Testis (tissue), 2 donors: ENCODE measurements at regions not wholly inside any gene's neighbourhood (a gene's known extent, or its start where the extent isn't known, plus 50 kb on each side); places are given as distances from the start of the nearest gene placed in this dataset.

ENCODE experiments used
- DNase-seq: peaks from one replicate; pipeline ENCODE4 v3.0.0-alpha.2; 2019
- H3K27ac ChIP-seq, 2 donors: fragments of 200-600 bp; sonication (generic); one replicate each; pipeline ENCODE4 v1.5.1; 2019
- H3K27me3 ChIP-seq: fragments of 200-600 bp; sonication (generic); one replicate; pipeline ENCODE4 v1.5.1; 2019
- H3K36me3 ChIP-seq: fragments of 200-600 bp; sonication (generic); one replicate; pipeline ENCODE4 v1.5.1; 2017; ENCODE audit warnings: low read depth; ENCODE audit errors: missing control alignments
- H3K4me1 ChIP-seq: fragments of 200-600 bp; sonication (generic); one replicate; pipeline ENCODE4 v1.5.1; 2019
- H3K4me3 ChIP-seq, 2 donors: fragments of 200-600 bp; sonication (generic); one replicate each; pipeline ENCODE4 v1.5.1; 2017 to 2019
- H3K9me3 ChIP-seq: fragments of 200-600 bp; sonication (generic); one replicate; pipeline ENCODE4 v1.5.1; 2017
- CTCF ChIP-seq, 3 experiments: fragments of 450-650 bp in 2 of 3; fragments of 200-600 bp in 1 of 3; sonication (generic) in 1 of 3; IDR thresholded peaks; one replicate each; pipeline ENCODE4 v1.5.1; 2016 to 2019; ENCODE audit warnings: antibody characterized with exemption in 3 of 3, mild to moderate bottlenecking in 2 of 3, moderate library complexity in 1 of 3
- POLR2A ChIP-seq: fragments of 450-650 bp; IDR thresholded peaks from one replicate; pipeline ENCODE4 v1.6.1; 2017; ENCODE audit warnings: antibody characterized with exemption, mild to moderate bottlenecking, moderate library complexity
- WGBS, 2 donors: methylation state at CpG; one replicate each; pipeline ENCODE4 v1.1.5; 2018; 5-methylcytosine and 5-hydroxymethylcytosine counted together
- intact Hi-C: fragments of 100-400 bp; cut with DNase I; formaldehyde crosslinking; loops from one replicate; pipeline ENCODE4 v1.15.1; 2023; ENCODE audit warnings: low total_unique reads

DNA sequence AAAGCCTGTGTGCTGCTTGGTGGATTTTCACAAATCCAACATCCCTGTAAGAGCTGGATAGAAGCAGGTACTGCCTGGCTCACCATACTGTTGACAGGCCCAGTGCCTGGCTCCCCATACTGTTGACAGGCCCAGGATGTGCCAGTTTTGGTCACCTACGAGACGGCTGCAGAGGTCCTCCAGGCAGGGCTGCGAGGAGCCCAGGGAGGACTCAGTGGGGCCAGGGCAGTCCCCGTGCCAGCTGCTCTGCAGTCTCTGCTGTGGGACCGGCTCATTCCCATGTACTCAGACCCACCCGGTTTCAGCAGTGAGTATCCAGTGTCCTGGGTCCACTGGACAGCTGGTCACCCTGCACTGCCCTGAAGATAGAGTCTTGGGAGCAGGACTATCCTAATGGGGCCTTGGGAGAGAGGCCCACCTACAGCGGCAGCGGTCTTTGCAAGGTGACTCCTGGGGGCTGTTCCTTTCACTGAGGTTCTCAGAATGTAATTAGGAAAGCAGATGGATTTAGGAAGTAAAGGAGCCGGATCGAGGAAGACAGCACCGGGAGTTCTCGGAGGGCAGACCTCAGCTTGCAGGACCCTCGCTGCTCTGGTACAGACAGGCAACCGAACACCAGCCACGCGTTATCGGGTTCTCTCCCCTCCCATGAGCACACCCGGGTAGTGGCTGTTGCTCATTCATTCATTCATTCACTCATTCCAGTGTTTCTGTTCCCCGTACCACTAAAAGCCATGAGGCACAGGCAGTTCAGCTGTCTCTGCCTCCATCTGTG, 106.1 kb downstream of the CTTN start:
- Histone ChIP-seq H3K4me3 (no peak overlapping the region), H3K27me3 (no peaks in the 10 kb centered on the region), H3K36me3 (no peaks in the 10 kb centered on the region), H3K4me1 (no peaks in the 10 kb centered on the region), H3K27ac (no peak overlapping the region), H3K9me3 (no peaks in the 10 kb centered on the region)
- no peak for TF ChIP-seq POLR2A
- no peak for TF ChIP-seq CTCF (IDR thresholded peaks at IDR 0.05)
- intact Hi-C loops: no loop called here
- 92 to 94% methylated on average over 15 to 18 of the region's 19 CpGs for WGBS, 2 donors
- no peak for DNase-seq

DNA sequence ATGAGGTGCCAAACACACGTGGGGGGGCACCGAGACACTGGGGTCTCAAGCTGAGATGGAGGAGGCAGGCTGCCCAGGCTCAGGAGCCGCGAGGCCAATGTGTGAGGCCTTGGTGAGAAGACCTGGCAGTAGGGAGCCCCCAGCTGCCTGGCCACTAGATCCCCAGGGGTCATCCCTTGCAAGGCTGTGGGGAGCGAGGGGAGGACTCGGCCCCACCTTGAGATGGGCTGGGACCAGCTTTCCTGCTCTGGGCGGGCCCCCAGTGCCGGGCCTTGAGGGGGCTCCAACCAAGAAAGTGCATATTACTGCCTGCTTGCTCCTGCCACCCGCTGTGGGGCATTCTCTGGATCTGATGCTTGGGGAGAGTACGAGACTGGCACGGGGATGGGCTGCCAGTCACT, 107.0 kb downstream of the CTTN start:
- DNase-seq: no peak
- 53 to 77% methylated on average over 3 to 11 of the region's 11 CpGs for WGBS, 2 donors
- Histone ChIP-seq H3K4me1 (no peaks in the 10 kb centered on the region), H3K27ac (no peak overlapping the region), H3K9me3 (no peaks in the 10 kb centered on the region), H3K27me3 (no peaks in the 10 kb centered on the region), H3K4me3 (no peak overlapping the region), H3K36me3 (no peaks in the 10 kb centered on the region)
- intact Hi-C loops: no loop called here
- TF ChIP-seq CTCF (IDR thresholded peaks at IDR 0.05) (no peak), POLR2A (no peak)

- Histone ChIP-seq H3K27ac (no peak overlapping the region), H3K27me3 (no peaks in the 10 kb centered on the region), H3K9me3 (no peaks in the 10 kb centered on the region), H3K4me1 (no peaks in the 10 kb centered on the region), H3K4me3 (no peak overlapping the region), H3K36me3 (no peaks in the 10 kb centered on the region)
- no peak for DNase-seq
- WGBS, 2 donors: 66 to 74% methylated on average over 10 to 13 of the region's 15 CpGs
- TF ChIP-seq POLR2A (no peak), CTCF (IDR thresholded peaks at IDR 0.05) (no peak)
- intact Hi-C loops: no loop called here
Observed at GRCh38 chr11:70505761-70506657, 107.7 kb downstream of the CTTN start.

- no peaks in the 10 kb centered on the region for H3K9me3 ChIP-seq
- no peak overlapping the region for H3K4me3 ChIP-seq
- H3K4me1 ChIP-seq: no peaks in the 10 kb centered on the region
- no peak overlapping the region for H3K27ac ChIP-seq
- intact Hi-C loops: no loop called here
- DNase-seq: no peak
- H3K36me3 ChIP-seq: no peaks in the 10 kb centered on the region
- no peaks in the 10 kb centered on the region for H3K27me3 ChIP-seq
- TF ChIP-seq POLR2A (no peak), CTCF (IDR thresholded peaks at IDR 0.05) (no peak)
- WGBS, 2 donors: 77 to 89% methylated on average over 2 to 5 of the region's 5 CpGs
Observed at GRCh38 chr11:70506658-70506970, 108.3 kb downstream of the CTTN start.
